WTC11 (cell line): ENCODE measurements at regions not wholly inside any gene's neighbourhood (a gene's known extent, or its start where the extent isn't known, plus 50 kb on each side); places are given as distances from the start of the nearest gene placed in this dataset.

Source experiments
- ATAC-seq: fragments of 200-7000 bp; cut with Tn5 transposase; 2 replicates; pipeline ENCODE4 v1.10.0; 2021; ENCODE audit warnings: mild to moderate bottlenecking, moderate library complexity
- CTCF ChIA-PET: fragments of 300-600 bp; sonication (Branson Sonifier 250); formaldehyde crosslinking; loops from one replicate; lab custom pipeline; 2021; ENCODE audit warnings: antibody characterized with exemption; lab: Charles Lee
- POLR2A ChIA-PET: fragments of 350-600 bp; sonication (Branson Sonifier 250); formaldehyde crosslinking; loops from one replicate; lab custom pipeline; 2021; ENCODE audit warnings: antibody characterized with exemption; lab: Charles Lee
- DNase-seq: peaks from one replicate; pipeline ENCODE4 v3.0.0; 2021; ENCODE audit warnings: low spot score
- H3K27ac Mint-ChIP-seq: 2 replicates; pipeline ENCODE4 v1.8.0; 2021; ENCODE audit warnings: mixed read lengths
- H3K27me3 Mint-ChIP-seq: 2 replicates; pipeline ENCODE4 v1.8.0; 2021; ENCODE audit warnings: low read depth, mild to moderate bottlenecking, moderate library complexity, mixed read lengths
- H3K36me3 Mint-ChIP-seq: 2 replicates; pipeline ENCODE4 v1.8.0; 2021; ENCODE audit warnings: mixed read lengths
- H3K4me1 Mint-ChIP-seq: 2 replicates; pipeline ENCODE4 v1.8.0; 2022; ENCODE audit warnings: mixed read lengths
- H3K4me3 Mint-ChIP-seq: 2 replicates; pipeline ENCODE4 v1.8.0; 2021; ENCODE audit warnings: mild to moderate bottlenecking, moderate library complexity, mixed read lengths
- H3K9me3 Mint-ChIP-seq: 2 replicates; pipeline ENCODE4 v1.8.0; 2021; ENCODE audit warnings: mixed read lengths
- CBFB ChIP-seq: sonication (generic); formaldehyde crosslinking; IDR thresholded peaks from 2 replicates; pipeline ENCODE4 v1.8.1; 2022; ENCODE audit warnings: mild to moderate bottlenecking, low read depth, missing genetic modification reagents
- CREB1 ChIP-seq: sonication (generic); formaldehyde crosslinking; IDR thresholded peaks from 2 replicates; pipeline ENCODE4 v1.8.0; 2023; ENCODE audit warnings: mild to moderate bottlenecking, missing genetic modification reagents
- EMX1 ChIP-seq: fragments of 250-450 bp; sonication (Bioruptor Pico); IDR thresholded peaks from 2 replicates; pipeline ENCODE4 v1.8.0; 2021; ENCODE audit warnings: mild to moderate bottlenecking
- ESRRA ChIP-seq: sonication (generic); formaldehyde crosslinking; IDR thresholded peaks from 2 replicates; pipeline ENCODE4 v1.8.1; 2022; ENCODE audit warnings: mild to moderate bottlenecking, missing genetic modification reagents, borderline replicate concordance
- IRF2 ChIP-seq: sonication (generic); formaldehyde crosslinking; IDR thresholded peaks from 2 replicates; pipeline ENCODE4 v1.8.0; 2022; ENCODE audit warnings: low read depth, missing genetic modification reagents, borderline replicate concordance
- NFE2L1 ChIP-seq: sonication (generic); formaldehyde crosslinking; IDR thresholded peaks from 2 replicates; pipeline ENCODE4 v1.8.1; 2023; ENCODE audit warnings: missing genetic modification reagents
- NR3C1 ChIP-seq: sonication (generic); formaldehyde crosslinking; conservative IDR thresholded peaks from 2 replicates; pipeline ENCODE4 v1.8.1; 2023; ENCODE audit warnings: low read depth, mild to moderate bottlenecking, missing genetic modification reagents
- RORB ChIP-seq: fragments of 250-450 bp; sonication (Bioruptor Pico); IDR thresholded peaks from 2 replicates; pipeline ENCODE4 v1.9.0; 2021; ENCODE audit warnings: mild to moderate bottlenecking
- TEAD4 ChIP-seq: sonication (generic); formaldehyde crosslinking; IDR thresholded peaks from 2 replicates; pipeline ENCODE4 v1.8.0; 2022; ENCODE audit warnings: mild to moderate bottlenecking, missing genetic modification reagents
- ZBTB21 ChIP-seq: sonication (generic); formaldehyde crosslinking; IDR thresholded peaks from 2 replicates; pipeline ENCODE4 v1.8.1; 2023; ENCODE audit warnings: mild to moderate bottlenecking, missing genetic modification reagents, borderline replicate concordance
- ZNF423 ChIP-seq: fragments of 250-450 bp; sonication (Bioruptor Pico); IDR thresholded peaks from 2 replicates; pipeline ENCODE4 v2.1.2; 2022; ENCODE audit warnings: mild to moderate bottlenecking, moderate library complexity
- ZNF671 ChIP-seq: fragments of 250-450 bp; sonication (Bioruptor Pico); IDR thresholded peaks from 2 replicates; pipeline ENCODE4 v1.8.0; 2021; ENCODE audit warnings: mild to moderate bottlenecking
- TF ChIP-seq, protein P1 (sequence below): sonication (generic); formaldehyde crosslinking; IDR thresholded peaks from 2 replicates; pipeline ENCODE4 v1.8.0; 2023; ENCODE audit warnings: missing genetic modification reagents
- TF ChIP-seq, protein P2 (sequence below): sonication (generic); formaldehyde crosslinking; IDR thresholded peaks from 2 replicates; pipeline ENCODE4 v1.8.0; 2022; ENCODE audit warnings: mild to moderate bottlenecking, missing genetic modification reagents
- TF ChIP-seq, protein P3 (sequence below): sonication (generic); formaldehyde crosslinking; IDR thresholded peaks from 2 replicates; pipeline ENCODE4 v1.8.1; 2023; ENCODE audit warnings: mild to moderate bottlenecking, missing genetic modification reagents
- TF ChIP-seq, protein P4 (sequence below): fragments of 250-450 bp; sonication (Bioruptor Pico); IDR thresholded peaks from 2 replicates; pipeline ENCODE4 v1.8.0; 2021; ENCODE audit warnings: mild to moderate bottlenecking
- TF ChIP-seq, protein P5 (sequence below): sonication (generic); formaldehyde crosslinking; conservative IDR thresholded peaks from 2 replicates; pipeline ENCODE4 v1.8.1; 2022; ENCODE audit warnings: mild to moderate bottlenecking, missing genetic modification reagents
- TF ChIP-seq, protein P6 (sequence below): sonication (generic); formaldehyde crosslinking; IDR thresholded peaks from 2 replicates; pipeline ENCODE4 v1.8.1; 2023; ENCODE audit warnings: mild to moderate bottlenecking, missing genetic modification reagents, moderate library complexity
- TF ChIP-seq, protein P7 (sequence below): sonication (generic); formaldehyde crosslinking; IDR thresholded peaks from 2 replicates; pipeline ENCODE4 v1.8.1; 2023; ENCODE audit warnings: mild to moderate bottlenecking, moderate library complexity, missing genetic modification reagents
- TF ChIP-seq, protein P8 (sequence below): sonication (generic); formaldehyde crosslinking; IDR thresholded peaks from 2 replicates; pipeline ENCODE4 v1.8.1; 2023; ENCODE audit warnings: mild to moderate bottlenecking, missing genetic modification reagents, borderline replicate concordance

DNA sequence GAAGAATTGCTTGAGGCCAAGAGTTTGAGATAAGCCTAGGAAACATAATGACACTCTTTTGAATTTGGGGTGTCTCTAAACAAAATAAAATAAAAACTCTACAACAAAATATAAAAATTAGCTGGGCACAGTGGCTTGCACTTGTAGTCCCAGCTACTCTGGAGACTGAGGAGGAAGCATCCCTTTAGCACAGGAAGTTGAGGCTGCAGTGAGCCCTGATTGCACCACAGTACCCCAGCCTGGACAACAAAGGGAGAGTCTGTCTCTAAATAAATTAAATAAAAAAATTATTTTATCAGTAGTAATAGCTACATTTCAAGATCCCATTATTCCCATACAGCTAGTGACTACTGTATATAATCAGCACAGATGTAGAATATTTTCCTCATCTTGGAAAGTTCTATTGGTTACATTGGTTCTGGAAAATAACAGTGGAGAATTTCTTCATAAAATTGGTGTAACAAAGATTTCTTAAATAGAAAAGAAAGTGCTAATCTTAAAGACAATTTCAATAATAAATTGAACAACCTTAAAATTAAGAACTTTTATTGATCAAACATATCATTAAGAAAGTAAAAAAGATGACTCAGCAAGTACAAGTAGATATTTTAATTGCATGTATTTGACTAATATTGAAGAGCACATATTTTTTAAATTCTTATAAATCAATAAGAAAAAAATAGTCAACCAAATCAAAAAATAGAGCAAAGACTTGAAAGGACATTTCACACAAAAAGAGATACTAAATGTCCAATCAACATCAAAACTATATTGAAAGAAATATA is 90.4 kb upstream of the KYNU start:
- peaks cover under 1% of the 10 kb centered on the region for H3K9me3 Mint-ChIP-seq
- no peaks in the 10 kb centered on the region for H3K27me3 Mint-ChIP-seq
- ATAC-seq (no peak), DNase-seq (no peak)
- no peak overlapping the region for H3K27ac Mint-ChIP-seq
- H3K36me3 Mint-ChIP-seq, result no peaks in the 10 kb centered on the region
- H3K4me3 Mint-ChIP-seq, result no peak overlapping the region
- ChIA-PET POLR2A (no interaction called here), CTCF (no interaction called here)
- TF ChIP-seq NFE2L1 (CRISPR knock-in tag) (no peak), ESRRA (CRISPR knock-in tag) (no peak), ZNF423 (CRISPR knock-in tag) (no peak), EMX1 (CRISPR knock-in tag) (no peak), ZNF671 (CRISPR knock-in tag) (no peak), CREB1 (CRISPR knock-in tag) (no peak), ZBTB21 (CRISPR knock-in tag) (no peak), TEAD4 (CRISPR knock-in tag) (no peak)
- TF ChIP-seq, protein P1, sequence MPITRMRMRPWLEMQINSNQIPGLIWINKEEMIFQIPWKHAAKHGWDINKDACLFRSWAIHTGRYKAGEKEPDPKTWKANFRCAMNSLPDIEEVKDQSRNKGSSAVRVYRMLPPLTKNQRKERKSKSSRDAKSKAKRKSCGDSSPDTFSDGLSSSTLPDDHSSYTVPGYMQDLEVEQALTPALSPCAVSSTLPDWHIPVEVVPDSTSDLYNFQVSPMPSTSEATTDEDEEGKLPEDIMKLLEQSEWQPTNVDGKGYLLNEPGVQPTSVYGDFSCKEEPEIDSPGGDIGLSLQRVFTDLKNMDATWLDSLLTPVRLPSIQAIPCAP (CRISPR knock-in tag), result no peak
- TF ChIP-seq, protein P2, sequence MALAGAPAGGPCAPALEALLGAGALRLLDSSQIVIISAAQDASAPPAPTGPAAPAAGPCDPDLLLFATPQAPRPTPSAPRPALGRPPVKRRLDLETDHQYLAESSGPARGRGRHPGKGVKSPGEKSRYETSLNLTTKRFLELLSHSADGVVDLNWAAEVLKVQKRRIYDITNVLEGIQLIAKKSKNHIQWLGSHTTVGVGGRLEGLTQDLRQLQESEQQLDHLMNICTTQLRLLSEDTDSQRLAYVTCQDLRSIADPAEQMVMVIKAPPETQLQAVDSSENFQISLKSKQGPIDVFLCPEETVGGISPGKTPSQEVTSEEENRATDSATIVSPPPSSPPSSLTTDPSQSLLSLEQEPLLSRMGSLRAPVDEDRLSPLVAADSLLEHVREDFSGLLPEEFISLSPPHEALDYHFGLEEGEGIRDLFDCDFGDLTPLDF (CRISPR knock-in tag), result no peak
- TF ChIP-seq, protein P3, sequence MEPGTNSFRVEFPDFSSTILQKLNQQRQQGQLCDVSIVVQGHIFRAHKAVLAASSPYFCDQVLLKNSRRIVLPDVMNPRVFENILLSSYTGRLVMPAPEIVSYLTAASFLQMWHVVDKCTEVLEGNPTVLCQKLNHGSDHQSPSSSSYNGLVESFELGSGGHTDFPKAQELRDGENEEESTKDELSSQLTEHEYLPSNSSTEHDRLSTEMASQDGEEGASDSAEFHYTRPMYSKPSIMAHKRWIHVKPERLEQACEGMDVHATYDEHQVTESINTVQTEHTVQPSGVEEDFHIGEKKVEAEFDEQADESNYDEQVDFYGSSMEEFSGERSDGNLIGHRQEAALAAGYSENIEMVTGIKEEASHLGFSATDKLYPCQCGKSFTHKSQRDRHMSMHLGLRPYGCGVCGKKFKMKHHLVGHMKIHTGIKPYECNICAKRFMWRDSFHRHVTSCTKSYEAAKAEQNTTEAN, result no peak
- TF ChIP-seq, protein P4, sequence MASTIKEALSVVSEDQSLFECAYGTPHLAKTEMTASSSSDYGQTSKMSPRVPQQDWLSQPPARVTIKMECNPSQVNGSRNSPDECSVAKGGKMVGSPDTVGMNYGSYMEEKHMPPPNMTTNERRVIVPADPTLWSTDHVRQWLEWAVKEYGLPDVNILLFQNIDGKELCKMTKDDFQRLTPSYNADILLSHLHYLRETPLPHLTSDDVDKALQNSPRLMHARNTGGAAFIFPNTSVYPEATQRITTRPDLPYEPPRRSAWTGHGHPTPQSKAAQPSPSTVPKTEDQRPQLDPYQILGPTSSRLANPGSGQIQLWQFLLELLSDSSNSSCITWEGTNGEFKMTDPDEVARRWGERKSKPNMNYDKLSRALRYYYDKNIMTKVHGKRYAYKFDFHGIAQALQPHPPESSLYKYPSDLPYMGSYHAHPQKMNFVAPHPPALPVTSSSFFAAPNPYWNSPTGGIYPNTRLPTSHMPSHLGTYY, result no peak
- TF ChIP-seq, protein P5, sequence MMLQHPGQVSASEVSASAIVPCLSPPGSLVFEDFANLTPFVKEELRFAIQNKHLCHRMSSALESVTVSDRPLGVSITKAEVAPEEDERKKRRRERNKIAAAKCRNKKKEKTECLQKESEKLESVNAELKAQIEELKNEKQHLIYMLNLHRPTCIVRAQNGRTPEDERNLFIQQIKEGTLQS, result no peak
- TF ChIP-seq, protein P6, sequence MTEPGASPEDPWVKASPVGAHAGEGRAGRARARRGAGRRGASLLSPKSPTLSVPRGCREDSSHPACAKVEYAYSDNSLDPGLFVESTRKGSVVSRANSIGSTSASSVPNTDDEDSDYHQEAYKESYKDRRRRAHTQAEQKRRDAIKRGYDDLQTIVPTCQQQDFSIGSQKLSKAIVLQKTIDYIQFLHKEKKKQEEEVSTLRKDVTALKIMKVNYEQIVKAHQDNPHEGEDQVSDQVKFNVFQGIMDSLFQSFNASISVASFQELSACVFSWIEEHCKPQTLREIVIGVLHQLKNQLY (CRISPR knock-in tag), result no peak
- TF ChIP-seq, protein P7, sequence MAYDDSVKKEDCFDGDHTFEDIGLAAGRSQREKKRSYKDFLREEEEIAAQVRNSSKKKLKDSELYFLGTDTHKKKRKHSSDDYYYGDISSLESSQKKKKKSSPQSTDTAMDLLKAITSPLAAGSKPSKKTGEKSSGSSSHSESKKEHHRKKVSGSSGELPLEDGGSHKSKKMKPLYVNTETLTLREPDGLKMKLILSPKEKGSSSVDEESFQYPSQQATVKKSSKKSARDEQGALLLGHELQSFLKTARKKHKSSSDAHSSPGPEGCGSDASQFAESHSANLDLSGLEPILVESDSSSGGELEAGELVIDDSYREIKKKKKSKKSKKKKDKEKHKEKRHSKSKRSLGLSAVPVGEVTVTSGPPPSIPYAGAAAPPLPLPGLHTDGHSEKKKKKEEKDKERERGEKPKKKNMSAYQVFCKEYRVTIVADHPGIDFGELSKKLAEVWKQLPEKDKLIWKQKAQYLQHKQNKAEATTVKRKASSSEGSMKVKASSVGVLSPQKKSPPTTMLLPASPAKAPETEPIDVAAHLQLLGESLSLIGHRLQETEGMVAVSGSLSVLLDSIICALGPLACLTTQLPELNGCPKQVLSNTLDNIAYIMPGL (CRISPR knock-in tag), result no peak
- H3K4me1 Mint-ChIP-seq, result peaks cover 2% of the 10 kb centered on the region; the same call in 1 of the 2 replicates

DNA sequence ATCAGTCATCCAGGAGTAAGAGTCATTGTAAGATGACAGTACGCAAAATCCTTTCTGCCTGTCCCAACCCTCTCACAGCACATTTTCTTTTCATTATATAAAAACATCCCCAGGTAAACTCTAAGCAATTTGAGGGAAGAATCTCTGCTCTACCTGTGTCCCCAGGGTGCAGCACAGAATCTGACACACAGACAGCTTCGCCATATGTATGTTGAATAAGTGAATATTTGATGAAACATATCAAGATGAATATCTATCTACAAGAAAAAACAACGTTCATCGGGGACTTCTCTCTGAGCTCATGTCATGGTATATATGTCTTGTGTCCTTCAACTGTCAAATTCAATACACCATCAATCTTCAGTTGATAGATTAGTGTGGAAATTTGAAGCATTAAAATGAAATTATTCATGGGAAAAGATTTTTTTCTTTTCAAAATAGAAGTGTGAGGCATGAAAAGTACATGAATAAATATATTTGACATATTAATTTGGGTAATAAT is 94.5 kb upstream of the KYNU start:
- Mint-ChIP-seq H3K4me1 (peaks cover 2% of the 10 kb centered on the region; the same call in 1 of the 2 replicates), H3K36me3 (no peaks in the 10 kb centered on the region), H3K4me3 (no peak overlapping the region), H3K9me3 (no peaks in the 10 kb centered on the region), H3K27ac (no peak overlapping the region), H3K27me3 (no peaks in the 10 kb centered on the region)
- DNase-seq (no peak), ATAC-seq (no peak)
- CTCF ChIA-PET, result no interaction called here
- POLR2A ChIA-PET, result no interaction called here
- TF ChIP-seq, protein P8, sequence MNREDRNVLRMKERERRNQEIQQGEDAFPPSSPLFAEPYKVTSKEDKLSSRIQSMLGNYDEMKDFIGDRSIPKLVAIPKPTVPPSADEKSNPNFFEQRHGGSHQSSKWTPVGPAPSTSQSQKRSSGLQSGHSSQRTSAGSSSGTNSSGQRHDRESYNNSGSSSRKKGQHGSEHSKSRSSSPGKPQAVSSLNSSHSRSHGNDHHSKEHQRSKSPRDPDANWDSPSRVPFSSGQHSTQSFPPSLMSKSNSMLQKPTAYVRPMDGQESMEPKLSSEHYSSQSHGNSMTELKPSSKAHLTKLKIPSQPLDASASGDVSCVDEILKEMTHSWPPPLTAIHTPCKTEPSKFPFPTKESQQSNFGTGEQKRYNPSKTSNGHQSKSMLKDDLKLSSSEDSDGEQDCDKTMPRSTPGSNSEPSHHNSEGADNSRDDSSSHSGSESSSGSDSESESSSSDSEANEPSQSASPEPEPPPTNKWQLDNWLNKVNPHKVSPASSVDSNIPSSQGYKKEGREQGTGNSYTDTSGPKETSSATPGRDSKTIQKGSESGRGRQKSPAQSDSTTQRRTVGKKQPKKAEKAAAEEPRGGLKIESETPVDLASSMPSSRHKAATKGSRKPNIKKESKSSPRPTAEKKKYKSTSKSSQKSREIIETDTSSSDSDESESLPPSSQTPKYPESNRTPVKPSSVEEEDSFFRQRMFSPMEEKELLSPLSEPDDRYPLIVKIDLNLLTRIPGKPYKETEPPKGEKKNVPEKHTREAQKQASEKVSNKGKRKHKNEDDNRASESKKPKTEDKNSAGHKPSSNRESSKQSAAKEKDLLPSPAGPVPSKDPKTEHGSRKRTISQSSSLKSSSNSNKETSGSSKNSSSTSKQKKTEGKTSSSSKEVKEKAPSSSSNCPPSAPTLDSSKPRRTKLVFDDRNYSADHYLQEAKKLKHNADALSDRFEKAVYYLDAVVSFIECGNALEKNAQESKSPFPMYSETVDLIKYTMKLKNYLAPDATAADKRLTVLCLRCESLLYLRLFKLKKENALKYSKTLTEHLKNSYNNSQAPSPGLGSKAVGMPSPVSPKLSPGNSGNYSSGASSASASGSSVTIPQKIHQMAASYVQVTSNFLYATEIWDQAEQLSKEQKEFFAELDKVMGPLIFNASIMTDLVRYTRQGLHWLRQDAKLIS, result no peak
- TF ChIP-seq RORB (no peak), IRF2 (CRISPR knock-in tag) (no peak), CBFB (CRISPR knock-in tag) (no peak), NR3C1 (CRISPR knock-in tag) (no peak)
- TF ChIP-seq, protein P6 (CRISPR knock-in tag), result no peak
